GM12891 (cell line): ENCODE measurements at regions not wholly inside any gene's neighbourhood (a gene's known extent, or its start where the extent isn't known, plus 50 kb on each side); places are given as distances from the start of the nearest gene placed in this dataset.

ENCODE experiments used
- PAX5 ChIP-seq: IDR thresholded peaks from 2 replicates; pipeline ENCODE4 v1.6.1; 2011; ENCODE audit warnings: low read length, moderate library complexity, mild to moderate bottlenecking; ENCODE audit not compliant: insufficient read depth, severe bottlenecking
- POLR2A ChIP-seq: IDR thresholded peaks from 2 replicates; pipeline ENCODE4 v1.6.1; 2011; ENCODE audit warnings: low read depth, low read length, control low read depth
- POLR2AphosphoS5 ChIP-seq: IDR thresholded peaks from 2 replicates; pipeline ENCODE4 v1.6.1; 2011; ENCODE audit warnings: low read depth, low read length, control low read depth
- POU2F2 ChIP-seq: IDR thresholded peaks from 2 replicates; pipeline ENCODE4 v1.6.1; 2011; ENCODE audit warnings: low read depth, mild to moderate bottlenecking, control low read depth, low read length, moderate library complexity
- SPI1 ChIP-seq: IDR thresholded peaks from 2 replicates; pipeline ENCODE4 v1.6.1; 2011; ENCODE audit warnings: low read depth, low read length, control low read depth
- TAF1 ChIP-seq: IDR thresholded peaks from 2 replicates; pipeline ENCODE4 v1.6.1; 2011; ENCODE audit warnings: low read depth, low read length, control low read depth

- TF ChIP-seq TAF1 = no peak
- no peak for TF ChIP-seq POLR2AphosphoS5
- no peak for TF ChIP-seq POLR2A
- no peak for TF ChIP-seq SPI1
- no peak for TF ChIP-seq POU2F2
- no peak for TF ChIP-seq PAX5
Observed at GRCh38 chr16:64544859-64545258, 577.0 kb downstream of the CDH11 start.
